ENCODE measurements at regions not wholly inside any gene's neighbourhood (a gene's known extent, or its start where the extent isn't known, plus 50 kb on each side); places are given as distances from the start of the nearest gene placed in this dataset.

DNA sequence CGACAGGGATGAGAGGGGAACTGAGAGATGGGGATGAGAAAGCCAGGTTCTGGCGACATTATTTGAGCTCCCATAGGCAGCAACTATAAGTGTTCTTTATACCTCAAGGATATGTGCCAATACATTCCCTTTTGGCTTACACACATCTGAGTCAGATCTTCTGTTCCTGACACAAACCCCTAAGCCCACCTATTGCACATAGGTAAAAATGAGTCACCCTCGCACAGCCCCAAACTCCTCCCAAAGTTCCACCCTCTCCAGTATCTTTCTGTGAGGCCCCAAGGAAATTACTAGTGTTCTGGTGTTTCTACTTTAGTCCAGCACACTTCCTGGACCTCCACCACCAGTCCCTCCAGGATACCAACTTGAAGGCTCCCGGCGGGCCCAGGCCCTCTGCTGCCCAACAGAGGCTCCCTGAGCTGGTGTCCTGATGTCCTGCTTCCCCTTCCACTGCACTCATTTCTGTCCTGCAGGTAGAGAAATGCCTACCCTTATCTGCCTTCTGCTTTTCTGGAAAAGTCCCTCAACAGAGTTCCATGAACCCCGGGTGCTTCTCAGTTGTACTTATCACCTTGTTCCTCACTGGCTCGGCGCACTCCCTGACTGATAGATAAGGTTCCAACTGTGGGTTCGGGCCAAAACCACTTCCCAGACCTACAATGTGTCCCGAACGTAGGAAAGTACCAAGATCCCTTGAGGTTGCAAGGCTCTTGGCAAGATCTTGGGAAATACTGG is 125.5 kb downstream of the EN1 start:
- in situ Hi-C loops (cut with MboI; ENCODE audit: low pct_unique_long_range_greater_than_20kb, low sequenced_read_pairs, unreplicated experiment): no loop called here
- TF ChIP-seq CTCF (IDR thresholded peaks at IDR 0.05; ENCODE audit: extremely low read depth, insufficient read depth, missing control alignments): no peak
- DNase-seq (ENCODE audit: low spot score): no peak

GRCh38 chr2:118720866-118721265 is 126.6 kb downstream of the EN1 start:
- no peak for DNase-seq (ENCODE audit: low spot score)
- in situ Hi-C loops (cut with MboI; ENCODE audit: low pct_unique_long_range_greater_than_20kb, low sequenced_read_pairs, unreplicated experiment): no loop called here
- TF ChIP-seq CTCF (IDR thresholded peaks at IDR 0.05; ENCODE audit: extremely low read depth, insufficient read depth, missing control alignments): no peak

GRCh38 chr2:118718921-118719320 is 128.5 kb downstream of the EN1 start:
- DNase-seq (ENCODE audit: low spot score): no peak
- TF ChIP-seq CTCF (IDR thresholded peaks at IDR 0.05; ENCODE audit: extremely low read depth, insufficient read depth, missing control alignments): no peak
- in situ Hi-C loops (cut with MboI; ENCODE audit: low pct_unique_long_range_greater_than_20kb, low sequenced_read_pairs, unreplicated experiment): no loop called here

DNA sequence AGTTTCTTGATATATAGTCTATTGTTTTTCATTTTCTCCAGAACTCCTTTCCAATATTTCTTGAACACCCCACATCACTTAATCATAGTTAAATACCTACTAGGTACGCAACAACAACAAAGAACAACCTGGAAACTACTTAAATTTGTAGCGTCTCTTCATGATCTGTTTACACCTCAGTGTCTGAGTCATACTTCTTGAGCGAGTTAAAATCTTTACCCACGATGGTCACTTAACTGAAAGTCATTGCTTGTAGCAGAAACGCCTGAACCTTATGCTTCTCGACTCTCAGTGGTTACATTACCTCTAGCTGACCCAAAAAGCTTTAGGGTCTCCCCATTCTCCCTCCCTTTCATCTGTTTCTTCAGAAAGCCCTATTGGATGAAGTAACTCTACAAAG is 131.3 kb downstream of the EN1 start:
- no peak for TF ChIP-seq CTCF (IDR thresholded peaks at IDR 0.05; ENCODE audit: extremely low read depth, insufficient read depth, missing control alignments)
- no peak for DNase-seq (ENCODE audit: low spot score)
- in situ Hi-C loops (cut with MboI; ENCODE audit: low pct_unique_long_range_greater_than_20kb, low sequenced_read_pairs, unreplicated experiment): no loop called here

DNA sequence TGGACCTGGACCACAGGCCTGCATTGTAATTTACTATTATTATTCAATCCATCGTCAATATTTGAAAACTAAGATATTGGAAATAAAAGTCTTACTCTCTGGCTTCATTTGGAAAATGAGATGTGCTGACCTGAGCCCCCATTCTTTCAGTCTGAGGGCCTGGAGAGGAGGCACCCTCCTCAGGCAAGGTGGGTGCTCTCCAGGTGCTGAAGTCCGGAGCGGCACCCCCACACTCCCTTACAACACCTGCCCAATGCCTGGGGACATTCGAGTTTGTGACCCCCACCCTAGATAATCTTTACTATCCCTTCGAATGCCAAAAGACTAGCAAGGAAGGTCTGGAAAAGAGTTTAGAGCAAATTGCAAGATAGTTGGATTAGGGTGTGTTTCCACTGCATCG is 133.3 kb downstream of the EN1 start:
- no peak for DNase-seq (ENCODE audit: low spot score)
- TF ChIP-seq CTCF (IDR thresholded peaks at IDR 0.05; ENCODE audit: extremely low read depth, insufficient read depth, missing control alignments): no peak
- in situ Hi-C loops (cut with MboI; ENCODE audit: low pct_unique_long_range_greater_than_20kb, low sequenced_read_pairs, unreplicated experiment): no loop called here

GRCh38 chr2:118711603-118712002 is 135.8 kb downstream of the EN1 start:
- no peak for DNase-seq (ENCODE audit: low spot score)
- in situ Hi-C loops (cut with MboI; ENCODE audit: low pct_unique_long_range_greater_than_20kb, low sequenced_read_pairs, unreplicated experiment): no loop called here
- no peak for TF ChIP-seq CTCF (IDR thresholded peaks at IDR 0.05; ENCODE audit: extremely low read depth, insufficient read depth, missing control alignments)

Measured in GM13977 (cell line).